Activated naive CD4-positive, alpha-beta T cell treated with Interleukin-2 at 50 U/mL for 16 hours (primary cell): ENCODE measurements at regions not wholly inside any gene's neighbourhood (a gene's known extent, or its start where the extent isn't known, plus 50 kb on each side); places are given as distances from the start of the nearest gene placed in this dataset.
"Not testable (repeated sequence)": the region's sequence is repeated elsewhere in the genome, so short reads cannot be mapped to it uniquely, and the experiment has no call there.

Experiments used
- DNase-seq: peaks from one replicate; pipeline ENCODE4 v3.0.0-alpha.2; 2020

DNA sequence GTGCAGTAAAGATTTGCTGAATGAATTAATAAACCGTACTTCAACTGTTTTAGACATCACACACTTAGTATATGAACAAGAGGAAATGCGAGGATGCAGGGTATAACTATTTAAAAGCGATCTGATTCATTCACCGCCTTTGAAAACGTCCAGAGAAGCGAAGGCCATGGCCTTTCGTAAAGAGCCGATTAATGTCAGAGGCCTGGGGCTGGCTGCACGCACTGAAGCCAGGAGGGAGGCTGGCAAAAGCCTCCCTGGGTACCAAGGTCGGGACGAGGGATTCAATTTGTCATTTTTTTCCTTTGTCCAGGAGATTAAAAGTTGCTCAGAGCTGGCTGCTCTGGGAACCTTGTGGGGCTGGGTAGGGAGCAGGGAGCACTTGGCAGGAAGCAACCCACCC, 307.4 kb downstream of the NPHP4 start:
- DNase-seq, result no peak

GRCh38 chr1:5683446-5683845, 308.8 kb downstream of the NPHP4 start:
- DNase-seq, result no peak

- no peak for DNase-seq
Measured at GRCh38 chr1:5682626-5683225, 309.5 kb downstream of the NPHP4 start.

DNA sequence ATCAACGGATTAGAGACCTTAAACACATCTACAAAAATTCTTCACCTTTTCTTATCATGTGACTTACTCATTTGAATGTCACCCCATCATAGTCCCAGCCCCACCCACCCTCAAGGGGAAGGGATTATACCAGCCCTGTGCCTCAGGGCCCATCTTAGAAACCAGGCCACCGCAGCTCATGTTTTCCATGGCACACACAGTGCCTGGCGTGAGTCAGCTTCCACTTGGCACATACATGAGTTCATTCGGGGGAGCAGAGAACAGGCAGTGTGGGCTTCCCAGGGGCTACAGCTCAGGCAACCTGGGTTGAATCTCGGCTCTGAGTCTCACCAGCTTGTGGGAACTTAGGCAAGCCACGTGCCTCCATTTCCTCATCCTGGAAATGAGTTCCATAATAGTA, 310.6 kb downstream of the NPHP4 start:
- no peak for DNase-seq

GRCh38 chr1:5680600-5680999, 311.6 kb downstream of the NPHP4 start:
- DNase-seq, result no peak

DNA sequence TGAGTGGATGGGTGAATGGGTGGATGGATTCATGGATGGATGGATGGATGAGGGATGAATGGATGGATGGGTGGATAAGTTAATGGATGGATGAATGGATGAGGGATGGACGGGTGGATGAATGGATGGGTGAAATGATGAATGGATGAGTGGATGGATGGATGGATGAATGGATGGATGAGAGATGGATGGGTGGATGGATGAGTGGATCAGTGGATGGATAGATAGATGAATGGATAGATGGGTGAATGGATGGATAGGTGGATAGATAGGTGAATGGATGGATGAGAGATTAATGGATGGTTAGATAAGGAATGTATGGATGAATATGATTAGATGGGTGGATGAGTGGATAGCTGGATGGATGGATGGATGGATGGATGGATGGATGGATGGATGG, 313.5 kb downstream of the NPHP4 start:
- DNase-seq, result no peak

- DNase-seq, result not testable (repeated sequence)
Measured at GRCh38 chr1:5672355-5672754, 319.9 kb downstream of the NPHP4 start.

DNA sequence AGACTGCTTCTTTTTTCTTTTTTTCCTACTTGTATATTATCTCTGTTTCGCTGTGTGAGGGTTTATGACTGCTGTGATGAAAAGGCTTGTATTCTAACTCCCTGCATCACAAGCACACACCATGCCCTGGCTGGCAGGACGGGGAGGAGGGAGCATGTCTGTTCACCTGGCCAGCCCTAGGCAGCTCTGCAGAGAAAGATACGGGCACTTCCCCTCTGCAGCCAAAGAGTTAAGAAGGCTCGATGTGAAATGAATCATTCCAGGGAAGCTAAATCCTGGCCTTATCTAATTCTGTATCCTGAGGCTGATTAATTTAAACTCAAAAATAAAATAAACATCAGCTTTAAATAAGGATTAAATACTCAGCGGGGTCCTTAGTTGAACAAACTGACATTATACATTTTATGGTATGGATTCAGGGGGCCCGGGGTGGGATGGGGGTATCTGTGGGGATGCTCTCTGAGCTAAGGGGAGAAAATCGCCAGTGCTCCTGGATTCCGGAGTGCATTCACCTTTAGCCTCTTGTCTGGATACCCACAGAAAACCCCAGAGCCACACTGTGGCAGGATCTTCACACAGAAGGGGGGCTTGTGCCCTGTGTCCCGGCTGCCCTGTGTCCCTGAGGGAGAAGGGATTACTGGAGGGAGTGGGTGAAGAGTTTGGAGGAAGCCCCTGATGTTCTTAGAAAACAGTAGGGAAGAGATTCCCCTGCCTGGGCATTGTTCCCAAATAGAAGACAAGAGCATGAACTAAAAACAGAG, 321.5 kb downstream of the NPHP4 start:
- DNase-seq, result no peak

DNA sequence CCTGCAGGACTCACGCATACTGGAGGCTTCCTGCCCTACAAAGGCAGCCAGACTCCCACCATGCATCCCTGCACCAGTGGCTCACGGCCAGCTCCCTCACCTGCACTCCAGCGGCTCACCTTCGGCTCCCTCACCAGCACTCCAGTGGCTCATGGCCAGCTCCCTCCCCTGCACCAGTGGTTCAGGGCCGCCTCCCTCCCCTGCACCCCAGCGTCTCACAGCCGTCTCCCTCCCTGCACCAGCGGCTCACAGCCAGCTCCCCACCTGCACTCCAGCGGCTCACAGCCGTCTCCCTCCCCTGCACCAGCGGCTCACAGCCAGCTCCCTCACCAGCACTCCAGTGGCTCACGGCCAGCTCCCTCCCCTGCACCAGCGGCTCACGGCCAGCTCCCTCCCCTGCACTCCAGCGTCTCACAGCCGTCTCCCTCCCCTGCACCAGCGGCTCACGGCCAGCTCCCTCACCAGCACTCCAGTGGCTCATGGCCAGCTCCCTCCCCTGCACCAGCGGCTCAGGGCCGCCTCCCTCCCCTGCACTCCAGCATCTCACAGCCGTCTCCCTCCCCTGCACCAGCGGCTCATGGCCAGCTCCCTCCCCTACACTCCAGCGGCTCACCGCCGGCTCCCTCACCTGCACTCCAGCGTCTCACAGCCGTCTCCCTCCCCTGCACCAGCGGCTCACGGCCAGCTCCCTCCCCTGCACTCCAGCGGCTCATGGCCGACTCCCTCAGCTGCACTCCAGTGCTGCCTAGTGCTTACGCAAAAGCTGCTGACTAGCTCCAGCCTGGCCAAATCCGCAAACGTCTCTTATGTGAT, 324.5 kb downstream of the NPHP4 start:
- no peak for DNase-seq

GRCh38 chr1:5664906-5665875, 327.0 kb downstream of the NPHP4 start:
- DNase-seq, result no peak

DNA sequence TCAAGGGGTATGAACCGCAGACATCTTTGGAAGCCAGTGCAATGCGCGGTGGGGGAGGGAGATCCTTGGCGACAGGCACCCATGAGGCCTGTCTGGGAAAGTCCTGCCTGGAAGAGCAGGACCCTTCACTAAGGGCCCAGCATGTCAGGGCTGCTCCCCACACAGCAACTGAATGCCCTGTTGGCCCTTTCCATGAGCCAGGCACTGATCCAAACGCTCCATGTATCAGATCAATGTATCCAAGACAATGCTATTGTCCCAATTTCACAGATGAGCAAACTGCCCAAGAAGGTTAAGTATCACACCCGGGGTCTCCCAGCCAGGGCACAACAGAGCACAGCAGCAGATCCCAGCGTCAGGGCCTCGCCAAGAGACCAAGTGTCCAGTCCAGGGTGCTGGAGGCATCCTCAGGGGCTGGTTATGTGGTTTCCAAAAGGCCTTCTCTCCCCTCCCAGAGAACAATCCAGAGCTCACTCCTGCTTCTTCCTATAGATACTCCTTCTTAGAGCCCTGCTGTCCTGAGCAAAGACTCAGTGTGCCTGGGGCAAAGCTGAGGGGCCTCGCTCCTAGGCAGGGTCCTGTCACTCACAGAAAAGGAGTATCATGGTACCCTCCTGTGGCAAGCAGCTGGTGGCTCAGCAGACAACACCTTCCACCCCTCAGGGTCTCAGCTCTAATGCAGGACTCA, 328.0 kb downstream of the NPHP4 start:
- DNase-seq, result no peak

DNA sequence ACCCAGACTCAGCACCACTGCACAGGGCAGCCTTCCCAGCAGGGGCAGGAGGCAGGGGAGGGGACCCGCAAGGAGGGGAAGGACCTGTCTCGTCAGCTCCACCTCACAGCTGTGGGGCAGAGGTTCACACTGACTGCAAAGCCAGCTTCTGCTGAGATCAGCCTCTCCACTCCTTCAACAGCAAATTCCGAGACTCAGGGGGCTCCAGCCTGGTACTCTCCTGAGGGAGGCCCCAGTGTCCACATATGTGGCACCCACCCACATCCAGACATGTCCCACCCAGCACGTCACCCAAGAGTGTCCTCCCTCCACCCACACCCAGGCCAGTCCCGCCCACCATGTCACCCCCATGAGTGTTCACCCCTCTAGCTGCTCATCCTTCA, 329.5 kb downstream of the NPHP4 start:
- no peak for DNase-seq

- no peak for DNase-seq
Measured at GRCh38 chr1:5662086-5662743, 330.0 kb downstream of the NPHP4 start.

GRCh38 chr1:5661196-5662085, 330.8 kb downstream of the NPHP4 start:
- no peak for DNase-seq

DNA sequence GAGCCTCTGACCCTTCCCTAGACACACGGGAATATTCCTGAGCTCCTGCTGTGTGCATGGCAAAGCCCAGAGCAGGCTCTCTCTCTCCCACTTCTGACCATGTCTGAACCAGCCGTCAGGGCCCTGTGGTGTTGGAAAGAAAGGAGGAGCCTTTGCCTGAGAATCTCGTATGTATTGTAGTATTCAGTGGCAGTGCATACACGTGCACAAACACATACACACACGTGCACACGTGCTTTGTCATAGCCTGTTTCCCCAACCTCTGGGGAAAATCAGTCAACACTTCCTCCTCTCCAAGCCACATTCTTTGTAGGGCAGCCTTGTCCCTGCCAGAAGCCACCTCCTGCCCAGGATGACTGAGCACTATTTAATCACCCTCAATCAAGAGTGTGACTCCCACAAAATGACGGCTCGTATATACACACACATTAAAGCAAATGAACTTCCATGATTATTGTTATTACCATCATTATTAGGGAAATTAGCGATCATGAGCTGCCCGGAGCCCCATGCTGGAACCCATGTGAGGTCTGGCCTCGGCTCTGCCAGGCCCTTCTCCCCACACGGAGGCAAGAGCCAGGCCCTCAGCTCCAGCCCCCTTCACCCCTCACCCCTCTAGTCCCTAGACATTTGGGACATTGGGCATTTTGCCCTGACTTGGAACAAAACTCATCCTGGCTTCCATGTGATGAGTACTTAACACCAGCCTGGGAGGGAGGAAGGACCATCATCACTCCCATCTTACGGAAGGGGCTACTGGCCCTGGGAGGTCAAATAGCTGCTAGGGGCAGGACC, 331.9 kb downstream of the NPHP4 start:
- no peak for DNase-seq

DNA sequence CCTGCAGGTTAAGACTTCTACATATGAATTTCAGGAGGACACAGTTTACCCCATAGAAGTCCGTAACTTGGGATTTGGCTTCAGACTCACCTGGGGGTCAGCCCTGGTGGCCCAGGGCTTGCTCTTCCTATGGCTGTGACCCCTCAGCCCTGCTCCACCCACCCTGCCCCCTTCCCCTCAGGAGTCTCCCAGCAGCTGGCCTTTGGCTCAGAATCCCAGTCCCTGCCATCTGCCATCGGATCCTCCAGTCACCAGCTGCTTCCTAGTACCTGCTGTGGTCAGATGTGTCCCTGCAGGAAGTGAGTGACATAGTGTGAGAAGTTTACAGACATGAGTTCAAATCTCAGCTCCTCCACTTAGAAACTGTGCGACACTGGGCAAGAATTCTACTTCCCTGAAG, 332.6 kb downstream of the NPHP4 start:
- DNase-seq, result no peak

DNA sequence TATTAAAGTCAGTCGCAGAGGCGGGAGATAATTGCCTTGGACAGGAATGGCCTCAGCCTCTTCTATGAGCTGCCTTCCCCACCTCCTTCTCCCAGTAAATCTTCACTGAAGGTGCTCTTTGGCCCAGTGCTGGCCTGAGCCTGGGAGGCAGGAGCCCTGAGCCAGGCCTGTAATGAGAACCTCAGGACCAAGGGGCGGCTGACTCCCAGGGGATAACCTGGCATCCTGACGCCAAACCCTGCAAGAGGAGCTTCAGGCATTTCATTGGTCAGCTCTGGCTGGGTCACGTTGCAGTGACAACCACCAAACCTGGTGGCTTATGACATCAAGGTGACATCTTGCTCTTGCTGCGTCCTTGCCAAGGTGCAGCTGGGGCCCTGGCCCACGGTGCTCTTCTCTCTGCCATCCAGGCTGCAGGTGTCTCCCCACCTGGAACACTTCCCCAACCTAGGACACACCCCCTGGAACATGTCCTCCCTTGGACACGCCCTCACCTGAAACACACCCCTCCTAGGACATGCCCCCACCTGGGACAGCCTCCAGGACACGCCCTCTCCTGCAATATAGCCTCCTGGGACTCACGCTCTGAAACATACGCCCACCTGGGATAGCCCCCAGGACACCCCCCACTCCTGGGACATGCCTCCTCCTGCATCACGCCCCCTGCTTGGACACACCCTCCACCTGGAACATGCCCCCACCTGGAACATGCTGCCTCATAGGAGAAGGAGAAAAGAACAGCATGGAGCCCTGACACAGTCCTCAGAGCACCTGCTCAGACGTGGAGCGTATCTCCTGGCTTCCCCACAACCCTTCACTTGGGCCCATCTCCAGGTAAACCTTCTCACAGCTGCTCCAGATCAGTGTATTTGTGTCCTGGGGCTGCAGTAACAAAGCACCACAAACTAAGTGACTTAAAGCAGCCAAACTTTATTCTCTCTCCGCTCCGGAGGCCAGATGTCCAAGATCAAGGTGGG, 333.6 kb downstream of the NPHP4 start:
- DNase-seq, result no peak
